ENCODE measurements at regions not wholly inside any gene's neighbourhood (a gene's known extent, or its start where the extent isn't known, plus 50 kb on each side); places are given as distances from the start of the nearest gene placed in this dataset.

DNA sequence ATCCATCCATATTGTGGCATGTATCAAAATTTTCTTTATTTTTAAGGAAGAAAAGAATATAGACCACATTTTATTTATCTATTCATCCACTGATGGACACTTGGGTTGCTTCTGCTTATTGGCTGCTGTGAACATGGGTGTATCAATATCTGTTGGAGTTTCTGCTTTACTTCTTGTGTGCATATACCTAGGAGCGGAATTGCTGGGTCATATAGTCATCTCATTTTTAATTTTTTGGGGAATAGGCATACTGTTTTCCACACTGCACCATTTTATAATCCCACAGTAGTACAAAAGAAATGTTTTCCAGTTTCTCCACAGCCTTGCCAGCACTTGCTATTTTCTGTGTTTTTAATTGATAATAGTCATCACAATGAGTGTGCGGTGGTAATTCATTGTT is 197.2 kb downstream of the ACKR3 start:
- TF ChIP-seq POLR2A (IDR thresholded peaks at IDR 0.05) = no peak
- TF ChIP-seq CTCF (IDR thresholded peaks at IDR 0.05) = no peak
